ENCODE measurements at regions not wholly inside any gene's neighbourhood (a gene's known extent, or its start where the extent isn't known, plus 50 kb on each side); places are given as distances from the start of the nearest gene placed in this dataset.
A peak's percentile ranks its signal among the peaks of the same experiment; 100 is the strongest.

DNA sequence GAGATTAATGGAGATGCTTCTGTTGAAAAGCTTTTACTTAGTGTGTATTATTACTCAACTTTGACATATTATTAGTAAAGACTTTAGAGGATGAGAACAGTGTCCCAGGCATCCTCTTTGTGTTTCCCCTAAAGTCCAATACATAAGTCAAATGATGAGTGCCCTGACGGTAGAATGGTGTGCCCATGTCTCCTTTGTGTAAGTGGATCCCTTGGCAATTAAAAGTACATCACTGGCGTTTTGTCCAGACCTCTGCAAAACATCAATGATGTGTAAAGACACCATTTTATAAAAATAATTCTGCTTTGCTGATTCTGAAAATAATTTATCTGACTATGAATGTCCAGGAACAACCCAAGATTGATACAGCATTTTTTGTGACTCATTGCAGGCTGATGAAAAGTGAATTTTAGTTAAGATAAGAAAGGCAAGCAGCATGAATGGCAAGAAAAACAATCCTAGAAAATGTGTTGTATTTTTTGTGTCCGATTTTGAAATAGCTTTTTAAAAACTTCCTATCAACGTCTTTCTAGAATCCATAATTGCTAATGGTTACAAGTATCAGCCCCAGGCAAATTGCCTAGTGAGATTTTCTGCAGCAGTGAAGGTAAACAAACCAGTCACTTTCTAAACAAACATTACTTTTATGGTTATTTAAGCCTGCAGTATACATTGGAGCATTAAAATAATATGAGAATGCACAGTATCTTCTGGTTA, 251.5 kb downstream of the PTPRC start:
- H3K4me1 Mint-ChIP-seq (ENCODE audit: low read depth, unreplicated experiment), result peaks cover 61% of the 10 kb centered on the region
- peaks cover 97% of the 10 kb centered on the region for H3K79me2 ChIP-seq (ENCODE audit: insufficient read depth, low read length)

DNA sequence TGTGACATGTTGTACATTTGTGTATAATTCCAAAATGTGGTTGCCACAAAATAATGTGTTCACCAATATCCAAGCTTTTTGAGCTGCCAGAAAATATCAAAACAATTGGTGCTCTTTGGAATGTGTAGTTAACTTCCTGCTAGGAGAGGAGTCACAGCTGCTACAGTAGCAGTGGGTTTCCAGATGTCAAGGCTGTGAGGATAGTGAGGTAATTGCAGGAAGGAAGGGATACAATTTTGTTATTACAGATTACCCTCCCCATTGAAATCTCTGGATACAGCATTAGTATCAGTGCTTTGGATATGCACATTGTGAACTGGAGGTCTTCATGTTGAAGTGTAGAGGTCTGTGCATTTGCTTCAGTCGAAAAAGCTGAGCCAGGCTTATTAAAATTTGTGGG, 253.2 kb downstream of the PTPRC start:
- FAIRE-seq (peak; percentile 34), DNase-seq (ENCODE audit: low read depth) (peak; percentile 69)
- Mint-ChIP-seq H3K27me3 (ENCODE audit: low read depth, unreplicated experiment) (no peaks in the 10 kb centered on the region), H3K4me1 (ENCODE audit: low read depth, unreplicated experiment) (peaks cover 58% of the 10 kb centered on the region), H3K36me3 (ENCODE audit: low read depth, unreplicated experiment) (peaks cover 6% of the 10 kb centered on the region), H3K27ac (ENCODE audit: unreplicated experiment) (peak overlapping the region; percentile 95), H3K4me3 (ENCODE audit: unreplicated experiment) (no peak overlapping the region), H3K9me3 (ENCODE audit: unreplicated experiment) (no peaks in the 10 kb centered on the region)
- H2AFZ ChIP-seq (ENCODE audit: low read depth, low read length), result no peak overlapping the region
- no peaks in the 10 kb centered on the region for H3K27me3 ChIP-seq (ENCODE audit: insufficient read depth, low read length)
- H3K9me3 ChIP-seq (ENCODE audit: insufficient read depth, low read depth, low read length), result no peaks in the 10 kb centered on the region
- H3K4me3 ChIP-seq (ENCODE audit: insufficient read depth, low read depth, low read length), result no peak overlapping the region
- H3K79me2 ChIP-seq (ENCODE audit: insufficient read depth, low read length), result peaks cover 97% of the 10 kb centered on the region
- peaks cover 63% of the 10 kb centered on the region for H4K20me1 ChIP-seq (ENCODE audit: insufficient read depth, low read length)
- H3K9ac ChIP-seq (ENCODE audit: low read length), result no peak overlapping the region
- H3K27ac ChIP-seq (ENCODE audit: low read depth, low read length), result peak overlapping the region; percentile 19
- peaks cover 43% of the 10 kb centered on the region for H3K4me1 ChIP-seq (ENCODE audit: insufficient read depth, low read length)
- H3K36me3 ChIP-seq (ENCODE audit: insufficient read depth, low read length), result peaks cover 22% of the 10 kb centered on the region
- peak overlapping the region; percentile 23 for H3K4me2 ChIP-seq (ENCODE audit: low read length)
- TF ChIP-seq, protein P1, sequence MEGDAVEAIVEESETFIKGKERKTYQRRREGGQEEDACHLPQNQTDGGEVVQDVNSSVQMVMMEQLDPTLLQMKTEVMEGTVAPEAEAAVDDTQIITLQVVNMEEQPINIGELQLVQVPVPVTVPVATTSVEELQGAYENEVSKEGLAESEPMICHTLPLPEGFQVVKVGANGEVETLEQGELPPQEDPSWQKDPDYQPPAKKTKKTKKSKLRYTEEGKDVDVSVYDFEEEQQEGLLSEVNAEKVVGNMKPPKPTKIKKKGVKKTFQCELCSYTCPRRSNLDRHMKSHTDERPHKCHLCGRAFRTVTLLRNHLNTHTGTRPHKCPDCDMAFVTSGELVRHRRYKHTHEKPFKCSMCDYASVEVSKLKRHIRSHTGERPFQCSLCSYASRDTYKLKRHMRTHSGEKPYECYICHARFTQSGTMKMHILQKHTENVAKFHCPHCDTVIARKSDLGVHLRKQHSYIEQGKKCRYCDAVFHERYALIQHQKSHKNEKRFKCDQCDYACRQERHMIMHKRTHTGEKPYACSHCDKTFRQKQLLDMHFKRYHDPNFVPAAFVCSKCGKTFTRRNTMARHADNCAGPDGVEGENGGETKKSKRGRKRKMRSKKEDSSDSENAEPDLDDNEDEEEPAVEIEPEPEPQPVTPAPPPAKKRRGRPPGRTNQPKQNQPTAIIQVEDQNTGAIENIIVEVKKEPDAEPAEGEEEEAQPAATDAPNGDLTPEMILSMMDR (IDR thresholded peaks at IDR 0.05; ENCODE audit: insufficient read depth, low read depth, low read length), result no peak
- no peak for TF ChIP-seq EZH2 (IDR thresholded peaks at IDR 0.05; ENCODE audit: insufficient read depth, low read length)

More for the DNA sequence above, 251.5 kb downstream of the PTPRC start:
- peaks cover 43% of the 10 kb centered on the region for H3K4me1 ChIP-seq (ENCODE audit: insufficient read depth, low read length)
- TF ChIP-seq, protein P1 (IDR thresholded peaks at IDR 0.05; ENCODE audit: insufficient read depth, low read depth, low read length), result no peak
- TF ChIP-seq EZH2 (IDR thresholded peaks at IDR 0.05; ENCODE audit: insufficient read depth, low read length), result no peak
- peak overlapping the region; percentile 36 for H3K27ac ChIP-seq (ENCODE audit: low read depth, low read length)
- peaks cover 59% of the 10 kb centered on the region for H4K20me1 ChIP-seq (ENCODE audit: insufficient read depth, low read length)
- H3K4me3 Mint-ChIP-seq (ENCODE audit: unreplicated experiment), result no peak overlapping the region
- H3K36me3 Mint-ChIP-seq (ENCODE audit: low read depth, unreplicated experiment), result peaks cover under 1% of the 10 kb centered on the region
- no peak overlapping the region for H3K4me3 ChIP-seq (ENCODE audit: insufficient read depth, low read depth, low read length)
- no peaks in the 10 kb centered on the region for H3K27me3 ChIP-seq (ENCODE audit: insufficient read depth, low read length)
- peaks cover 11% of the 10 kb centered on the region for H3K36me3 ChIP-seq (ENCODE audit: insufficient read depth, low read length)
- peak; percentile 17 for FAIRE-seq
- no peaks in the 10 kb centered on the region for H3K9me3 ChIP-seq (ENCODE audit: insufficient read depth, low read depth, low read length)
- DNase-seq (ENCODE audit: low read depth), result peak; percentile 50
- H3K27me3 Mint-ChIP-seq (ENCODE audit: low read depth, unreplicated experiment), result no peaks in the 10 kb centered on the region
- H2AFZ ChIP-seq (ENCODE audit: low read depth, low read length), result no peak overlapping the region
- H3K9me3 Mint-ChIP-seq (ENCODE audit: unreplicated experiment), result no peaks in the 10 kb centered on the region
- H3K4me2 ChIP-seq (ENCODE audit: low read length), result peak overlapping the region; percentile 52
- H3K27ac Mint-ChIP-seq (ENCODE audit: unreplicated experiment), result no peak overlapping the region
- no peak overlapping the region for H3K9ac ChIP-seq (ENCODE audit: low read length)

DNA sequence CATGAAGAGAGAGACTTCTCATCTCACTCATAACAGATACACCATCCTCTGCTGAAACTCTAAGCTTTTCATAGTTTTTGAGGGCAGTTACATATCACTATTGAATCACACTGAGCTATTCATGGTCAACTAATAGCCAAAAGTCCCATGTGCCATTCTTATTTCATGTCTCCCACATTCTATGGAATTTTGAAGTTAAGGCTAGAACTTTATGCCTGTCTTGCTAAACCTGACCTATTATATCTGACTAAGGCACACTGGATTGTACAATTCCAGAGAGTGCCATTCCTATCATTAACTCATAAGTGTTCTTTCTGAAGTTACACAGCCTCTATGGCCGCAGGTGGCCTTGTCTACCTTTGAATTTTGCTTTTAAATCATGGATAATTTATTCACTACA, 254.3 kb downstream of the PTPRC start:
- H3K4me2 ChIP-seq (ENCODE audit: low read length), result no peak overlapping the region
- H3K4me1 ChIP-seq (ENCODE audit: insufficient read depth, low read length), result peaks cover 43% of the 10 kb centered on the region
- H2AFZ ChIP-seq (ENCODE audit: low read depth, low read length), result no peak overlapping the region
- no peak overlapping the region for H3K4me3 ChIP-seq (ENCODE audit: insufficient read depth, low read depth, low read length)
- FAIRE-seq (no peak), DNase-seq (ENCODE audit: low read depth) (no peak)
- peak overlapping the region; percentile 50 for H3K4me3 Mint-ChIP-seq (ENCODE audit: unreplicated experiment)
- peaks cover 97% of the 10 kb centered on the region for H3K79me2 ChIP-seq (ENCODE audit: insufficient read depth, low read length)
- peak overlapping the region; percentile 82 for H3K27ac Mint-ChIP-seq (ENCODE audit: unreplicated experiment)
- peaks cover 28% of the 10 kb centered on the region for H3K36me3 ChIP-seq (ENCODE audit: insufficient read depth, low read length)
- H3K9ac ChIP-seq (ENCODE audit: low read length), result no peak overlapping the region
- no peaks in the 10 kb centered on the region for H3K9me3 Mint-ChIP-seq (ENCODE audit: unreplicated experiment)
- no peaks in the 10 kb centered on the region for H3K27me3 Mint-ChIP-seq (ENCODE audit: low read depth, unreplicated experiment)
- H3K9me3 ChIP-seq (ENCODE audit: insufficient read depth, low read depth, low read length), result no peaks in the 10 kb centered on the region
- peaks cover 68% of the 10 kb centered on the region for H4K20me1 ChIP-seq (ENCODE audit: insufficient read depth, low read length)
- TF ChIP-seq EZH2 (IDR thresholded peaks at IDR 0.05; ENCODE audit: insufficient read depth, low read length), result no peak
- TF ChIP-seq, protein P1 (IDR thresholded peaks at IDR 0.05; ENCODE audit: insufficient read depth, low read depth, low read length), result no peak
- H3K36me3 Mint-ChIP-seq (ENCODE audit: low read depth, unreplicated experiment), result peaks cover 6% of the 10 kb centered on the region
- peaks cover 56% of the 10 kb centered on the region for H3K4me1 Mint-ChIP-seq (ENCODE audit: low read depth, unreplicated experiment)
- no peaks in the 10 kb centered on the region for H3K27me3 ChIP-seq (ENCODE audit: insufficient read depth, low read length)
- H3K27ac ChIP-seq (ENCODE audit: low read depth, low read length), result peak overlapping the region; percentile 12

Data from astrocyte (in vitro differentiated cells and primary cell).